ENCODE measurements at regions not wholly inside any gene's neighbourhood (a gene's known extent, or its start where the extent isn't known, plus 50 kb on each side); places are given as distances from the start of the nearest gene placed in this dataset.

- TF ChIP-seq TAF1 (IDR thresholded peaks at IDR 0.05; ENCODE audit: low read depth) (no peak), EP300 (IDR thresholded peaks at IDR 0.05; ENCODE audit: borderline replicate concordance) (no peak), TCF12 (IDR thresholded peaks at IDR 0.05; ENCODE audit: low read depth) (no peak), TEAD4 (IDR thresholded peaks at IDR 0.05) (no peak), CREB1 (IDR thresholded peaks at IDR 0.05; ENCODE audit: low read depth) (no peak), MAX (IDR thresholded peaks at IDR 0.05) (no peak), EGR1 (IDR thresholded peaks at IDR 0.05) (no peak), FOXM1 (IDR thresholded peaks at IDR 0.05; ENCODE audit: borderline replicate concordance, low read depth) (no peak), YY1 (IDR thresholded peaks at IDR 0.05; ENCODE audit: low read depth) (no peak), NFIC (IDR thresholded peaks at IDR 0.05) (no peak), ZBTB7A (IDR thresholded peaks at IDR 0.05; ENCODE audit: low read depth) (no peak), CEBPB (IDR thresholded peaks at IDR 0.05) (no peak), RAD21 (IDR thresholded peaks at IDR 0.05; ENCODE audit: low read depth) (no peak)
- TF ChIP-seq, protein P1, sequence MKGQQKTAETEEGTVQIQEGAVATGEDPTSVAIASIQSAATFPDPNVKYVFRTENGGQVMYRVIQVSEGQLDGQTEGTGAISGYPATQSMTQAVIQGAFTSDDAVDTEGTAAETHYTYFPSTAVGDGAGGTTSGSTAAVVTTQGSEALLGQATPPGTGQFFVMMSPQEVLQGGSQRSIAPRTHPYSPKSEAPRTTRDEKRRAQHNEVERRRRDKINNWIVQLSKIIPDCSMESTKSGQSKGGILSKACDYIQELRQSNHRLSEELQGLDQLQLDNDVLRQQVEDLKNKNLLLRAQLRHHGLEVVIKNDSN (IDR thresholded peaks at IDR 0.05): no peak
- TF ChIP-seq, protein P2, sequence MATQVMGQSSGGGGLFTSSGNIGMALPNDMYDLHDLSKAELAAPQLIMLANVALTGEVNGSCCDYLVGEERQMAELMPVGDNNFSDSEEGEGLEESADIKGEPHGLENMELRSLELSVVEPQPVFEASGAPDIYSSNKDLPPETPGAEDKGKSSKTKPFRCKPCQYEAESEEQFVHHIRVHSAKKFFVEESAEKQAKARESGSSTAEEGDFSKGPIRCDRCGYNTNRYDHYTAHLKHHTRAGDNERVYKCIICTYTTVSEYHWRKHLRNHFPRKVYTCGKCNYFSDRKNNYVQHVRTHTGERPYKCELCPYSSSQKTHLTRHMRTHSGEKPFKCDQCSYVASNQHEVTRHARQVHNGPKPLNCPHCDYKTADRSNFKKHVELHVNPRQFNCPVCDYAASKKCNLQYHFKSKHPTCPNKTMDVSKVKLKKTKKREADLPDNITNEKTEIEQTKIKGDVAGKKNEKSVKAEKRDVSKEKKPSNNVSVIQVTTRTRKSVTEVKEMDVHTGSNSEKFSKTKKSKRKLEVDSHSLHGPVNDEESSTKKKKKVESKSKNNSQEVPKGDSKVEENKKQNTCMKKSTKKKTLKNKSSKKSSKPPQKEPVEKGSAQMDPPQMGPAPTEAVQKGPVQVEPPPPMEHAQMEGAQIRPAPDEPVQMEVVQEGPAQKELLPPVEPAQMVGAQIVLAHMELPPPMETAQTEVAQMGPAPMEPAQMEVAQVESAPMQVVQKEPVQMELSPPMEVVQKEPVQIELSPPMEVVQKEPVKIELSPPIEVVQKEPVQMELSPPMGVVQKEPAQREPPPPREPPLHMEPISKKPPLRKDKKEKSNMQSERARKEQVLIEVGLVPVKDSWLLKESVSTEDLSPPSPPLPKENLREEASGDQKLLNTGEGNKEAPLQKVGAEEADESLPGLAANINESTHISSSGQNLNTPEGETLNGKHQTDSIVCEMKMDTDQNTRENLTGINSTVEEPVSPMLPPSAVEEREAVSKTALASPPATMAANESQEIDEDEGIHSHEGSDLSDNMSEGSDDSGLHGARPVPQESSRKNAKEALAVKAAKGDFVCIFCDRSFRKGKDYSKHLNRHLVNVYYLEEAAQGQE (IDR thresholded peaks at IDR 0.05; ENCODE audit: low read depth): no peak
These were observed 143.1 kb upstream of the FBXO11 start for GRCh38 chr2:48049371-48049770.

DNA sequence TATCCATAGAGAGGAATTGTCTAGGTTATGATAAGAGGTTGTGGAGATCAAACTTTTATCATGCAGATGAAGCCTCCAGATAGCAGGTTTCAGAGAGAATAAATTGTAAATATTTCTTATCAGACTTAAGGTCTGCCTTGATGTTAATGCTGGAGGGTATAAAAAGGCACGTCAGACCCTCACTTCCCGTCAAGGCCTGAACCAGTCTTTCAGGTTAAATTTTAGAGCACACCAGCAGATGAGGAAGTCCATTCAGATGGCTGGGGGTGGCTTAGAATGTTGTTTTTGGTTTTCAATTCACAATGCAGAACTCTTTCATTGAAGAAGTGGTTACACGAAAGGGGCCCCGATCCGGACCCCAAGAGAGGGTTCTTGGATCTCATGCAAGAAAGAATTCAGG lies 144.4 kb upstream of the FBXO11 start:
- TF ChIP-seq, protein P2 (IDR thresholded peaks at IDR 0.05; ENCODE audit: low read depth): no peak
- TF ChIP-seq ZBTB7A (IDR thresholded peaks at IDR 0.05; ENCODE audit: low read depth): no peak
- no peak for TF ChIP-seq NFIC (IDR thresholded peaks at IDR 0.05)
- TF ChIP-seq YY1 (IDR thresholded peaks at IDR 0.05; ENCODE audit: low read depth): no peak
- TF ChIP-seq EP300 (IDR thresholded peaks at IDR 0.05; ENCODE audit: borderline replicate concordance): no peak
- no peak for TF ChIP-seq TCF12 (IDR thresholded peaks at IDR 0.05; ENCODE audit: low read depth)
- TF ChIP-seq CEBPB (IDR thresholded peaks at IDR 0.05): no peak
- no peak for TF ChIP-seq FOXM1 (IDR thresholded peaks at IDR 0.05; ENCODE audit: borderline replicate concordance, low read depth)
- no peak for TF ChIP-seq TEAD4 (IDR thresholded peaks at IDR 0.05)
- TF ChIP-seq CREB1 (IDR thresholded peaks at IDR 0.05; ENCODE audit: low read depth): no peak
- TF ChIP-seq EGR1 (IDR thresholded peaks at IDR 0.05): no peak
- no peak for TF ChIP-seq RAD21 (IDR thresholded peaks at IDR 0.05; ENCODE audit: low read depth)
- TF ChIP-seq, protein P1 (IDR thresholded peaks at IDR 0.05): no peak
- TF ChIP-seq MAX (IDR thresholded peaks at IDR 0.05): no peak
- TF ChIP-seq TAF1 (IDR thresholded peaks at IDR 0.05; ENCODE audit: low read depth): no peak

DNA sequence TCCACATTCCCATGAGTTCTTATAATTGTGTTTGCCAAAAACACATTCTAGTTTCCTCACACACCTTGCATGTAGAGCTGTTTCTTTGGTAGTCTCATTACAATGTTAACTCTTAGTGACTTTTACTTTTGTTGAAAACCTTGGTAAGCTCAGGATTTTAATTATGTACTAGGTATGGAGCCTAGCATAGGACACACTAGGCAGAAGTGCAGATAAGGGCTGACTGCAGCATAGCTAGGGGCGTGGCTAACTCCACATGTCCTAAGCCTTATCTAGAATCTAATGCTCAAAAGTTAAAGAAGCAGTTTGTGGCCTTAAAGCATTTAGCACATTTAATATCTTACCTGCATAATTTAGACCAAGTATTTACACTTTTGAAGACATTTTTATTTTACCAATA lies 153.7 kb upstream of the FBXO11 start:
- TF ChIP-seq ZBTB7A (IDR thresholded peaks at IDR 0.05; ENCODE audit: low read depth) (no peak), EP300 (IDR thresholded peaks at IDR 0.05; ENCODE audit: borderline replicate concordance) (no peak), NFIC (IDR thresholded peaks at IDR 0.05) (no peak), CEBPB (IDR thresholded peaks at IDR 0.05) (no peak), RAD21 (IDR thresholded peaks at IDR 0.05; ENCODE audit: low read depth) (no peak), CREB1 (IDR thresholded peaks at IDR 0.05; ENCODE audit: low read depth) (no peak), YY1 (IDR thresholded peaks at IDR 0.05; ENCODE audit: low read depth) (no peak), TEAD4 (IDR thresholded peaks at IDR 0.05) (no peak), TCF12 (IDR thresholded peaks at IDR 0.05; ENCODE audit: low read depth) (no peak), EGR1 (IDR thresholded peaks at IDR 0.05) (no peak), TAF1 (IDR thresholded peaks at IDR 0.05; ENCODE audit: low read depth) (no peak), FOXM1 (IDR thresholded peaks at IDR 0.05; ENCODE audit: borderline replicate concordance, low read depth) (no peak), MAX (IDR thresholded peaks at IDR 0.05) (no peak)
- TF ChIP-seq, protein P2 (IDR thresholded peaks at IDR 0.05; ENCODE audit: low read depth): no peak
- TF ChIP-seq, protein P1 (IDR thresholded peaks at IDR 0.05): no peak
